HCT116 (cell line): ENCODE measurements at regions not wholly inside any gene's neighbourhood (a gene's known extent, or its start where the extent isn't known, plus 50 kb on each side); places are given as distances from the start of the nearest gene placed in this dataset.

Experiments used
- ATAC-seq: fragments of 200-7000 bp; cut with Tn5 transposase; 2 replicates; pipeline ENCODE4 v1.9.1; 2020; ENCODE audit warnings: mild to moderate bottlenecking, moderate library complexity
- BruUV-seq: library from RNA; stranded (reverse); fragments of 400-500 nt; replicated peaks from 2 replicates; lab custom pipeline; 2021; lab: Mats Ljungman, UMichigan
- CTCF ChIA-PET: fragments of 300-600 bp; sonication (Branson Sonifier 250); formaldehyde crosslinking; loops from one replicate; lab custom pipeline; 2021; ENCODE audit warnings: antibody characterized with exemption; lab: Charles Lee
- POLR2A ChIA-PET: fragments of 300-600, 350-600 bp; sonication (Branson Sonifier 250); formaldehyde crosslinking; loops from one replicate; lab custom pipeline; 2021; ENCODE audit warnings: antibody characterized with exemption; lab: Charles Lee
- RAD21 ChIA-PET, 2 experiments: fragments of 300-600 bp; sonication (Branson Sonifier 250); formaldehyde crosslinking; loops; one replicate each; lab custom pipeline; 2023; ENCODE audit warnings: low total read pairs in 2 of 2; ENCODE audit not compliant: uncharacterized antibody in 2 of 2, unreplicated experiment in 2 of 2, low non-redundant PET in 1 of 2; lab: Charles Lee
- DNase-seq: peaks from one replicate; pipeline ENCODE4 v3.0.0-alpha.2; 2010; ENCODE audit warnings: low read depth, low spot score
- H2AFZ ChIP-seq: fragments of 200-600 bp; shearing (Covaris generic), sonication (generic); 2 replicates; pipeline ENCODE4 v1.6.1; 2017; ENCODE audit warnings: low read depth, mixed run types, mixed read lengths, antibody characterized with exemption, low read length; ENCODE audit not compliant: poor library complexity, severe bottlenecking
- H3K27ac ChIP-seq: 2 replicates; pipeline ENCODE4 v1.5.1; 2012; ENCODE audit warnings: low read depth, low read length
- H3K27me3 ChIP-seq: fragments of 200-600 bp; sonication (generic); 2 replicates; pipeline ENCODE4 v1.6.1; 2016; ENCODE audit warnings: mixed run types, low read length, mixed read lengths; ENCODE audit not compliant: insufficient read depth
- H3K36me3 ChIP-seq, 2 experiments: fragments of 200-500 bp in 1 of 2; fragments of 200-600 bp in 1 of 2; sonication (Bioruptor generic) in 1 of 2; sonication (generic) in 1 of 2; 2 replicates each; pipeline versions ENCODE4 v1.5.1 to v1.6.1; 2014 to 2016; ENCODE audit warnings: low read length in 2 of 2, inconsistent platforms in 1 of 2, mixed read lengths in 1 of 2, mixed run types in 1 of 2; ENCODE audit not compliant: insufficient read depth in 2 of 2, control insufficient read depth in 1 of 2
- H3K4me1 ChIP-seq, 2 experiments: fragments of 200-600 bp in 1 of 2; sonication (generic) in 1 of 2; 2 replicates each; pipeline versions ENCODE4 v1.5.1 to v1.6.1; 2012 to 2017; ENCODE audit warnings: low read length in 2 of 2, inconsistent platforms in 1 of 2, mild to moderate bottlenecking in 1 of 2, mixed read lengths in 1 of 2, mixed run types in 1 of 2, moderate library complexity in 1 of 2; ENCODE audit not compliant: insufficient read depth in 2 of 2, control insufficient read depth in 1 of 2
- H3K4me2 ChIP-seq: fragments of 200-600 bp; sonication (generic); 2 replicates; pipeline ENCODE4 v1.6.1; 2017; ENCODE audit warnings: mixed run types, low read length, mixed read lengths
- H3K4me3 ChIP-seq, 2 experiments: fragments of 200-600 bp in 1 of 2; sonication (generic) in 1 of 2; replicated peaks in 1 of 2; 2 replicates each; pipeline ENCODE4 v1.5.1; 2011 to 2016; ENCODE audit warnings: low read length in 2 of 2, control low read depth in 1 of 2, low read depth in 1 of 2, mild to moderate bottlenecking in 1 of 2, mixed read lengths in 1 of 2, mixed run types in 1 of 2
- H3K79me2 ChIP-seq: fragments of 200-600 bp; sonication (generic); 2 replicates; pipeline ENCODE4 v1.6.1; 2017; ENCODE audit warnings: mild to moderate bottlenecking, mixed run types, low read length, moderate library complexity, mixed read lengths; ENCODE audit not compliant: insufficient read depth
- H3K9ac ChIP-seq: fragments of 200-600 bp; sonication (generic); 2 replicates; pipeline ENCODE4 v1.6.1; 2016; ENCODE audit warnings: low read length, mixed read lengths
- H3K9me2 ChIP-seq: fragments of 200-600 bp; sonication (generic), shearing (Covaris generic); 2 replicates; pipeline ENCODE4 v1.6.1; 2017; ENCODE audit warnings: mixed run types, mild to moderate bottlenecking, moderate library complexity; ENCODE audit not compliant: insufficient read depth
- H3K9me3 ChIP-seq, 2 experiments: fragments of 200-500 bp in 1 of 2; fragments of 200-600 bp in 1 of 2; sonication (Bioruptor generic) in 1 of 2; sonication (generic) in 1 of 2; 2 replicates each; pipeline ENCODE4 v1.6.1; 2014 to 2017; ENCODE audit warnings: low read length in 2 of 2, mixed read lengths in 2 of 2, inconsistent platforms in 1 of 2, low read depth in 1 of 2, mild to moderate bottlenecking in 1 of 2, mixed run types in 1 of 2, moderate library complexity in 1 of 2; ENCODE audit not compliant: control insufficient read depth in 1 of 2, insufficient read depth in 1 of 2
- H4K20me1 ChIP-seq: fragments of 200-600 bp; sonication (generic), shearing (Covaris generic); 2 replicates; pipeline ENCODE4 v1.6.1; 2017; ENCODE audit warnings: mixed run types, mild to moderate bottlenecking, moderate library complexity; ENCODE audit not compliant: insufficient read depth
- CBX3 ChIP-seq: IDR thresholded peaks from 2 replicates; pipeline ENCODE4 v1.6.1; 2012; ENCODE audit warnings: low read depth
- CEBPB ChIP-seq: IDR thresholded peaks from 2 replicates; pipeline ENCODE4 v1.6.1; 2012; ENCODE audit warnings: low read depth
- ELF1 ChIP-seq: IDR thresholded peaks from 2 replicates; pipeline ENCODE4 v1.6.1; 2012; ENCODE audit warnings: low read depth, borderline replicate concordance
- EZH2 ChIP-seq: fragments of 200-600 bp; sonication (generic); IDR thresholded peaks from 2 replicates; pipeline ENCODE4 v1.6.1; 2017; ENCODE audit warnings: antibody characterized with exemption, mixed run types
- FOSL1 ChIP-seq: IDR thresholded peaks from 2 replicates; pipeline ENCODE4 v1.6.1; 2012; ENCODE audit warnings: low read depth
- JUND ChIP-seq: IDR thresholded peaks from 2 replicates; pipeline ENCODE4 v1.6.1; 2012
- RAD21 ChIP-seq: IDR thresholded peaks from 2 replicates; pipeline ENCODE4 v1.6.1; 2012; ENCODE audit warnings: low read depth, mild to moderate bottlenecking
- SIN3A ChIP-seq: IDR thresholded peaks from 2 replicates; pipeline ENCODE4 v1.6.1; 2012; ENCODE audit warnings: low read depth
- SP1 ChIP-seq: IDR thresholded peaks from 2 replicates; pipeline ENCODE4 v1.6.1; 2012; ENCODE audit warnings: low read depth
- SRF ChIP-seq: IDR thresholded peaks from 2 replicates; pipeline ENCODE4 v1.6.1; 2012; ENCODE audit warnings: low read depth
- TCF7L2 ChIP-seq: IDR thresholded peaks from 2 replicates; pipeline ENCODE4 v1.7.0; 2011; ENCODE audit warnings: borderline replicate concordance, inconsistent platforms; ENCODE audit not compliant: insufficient read depth, insufficient read length; ENCODE audit errors: extremely low read depth
- YY1 ChIP-seq: IDR thresholded peaks from 2 replicates; pipeline ENCODE4 v1.6.1; 2011; ENCODE audit warnings: low read length, low read depth, moderate library complexity, mild to moderate bottlenecking; ENCODE audit not compliant: insufficient replicate concordance; ENCODE audit errors: extremely low read depth
- ZNF274 ChIP-seq: fragments of 200-500 bp; sonication (Bioruptor generic); IDR thresholded peaks from 2 replicates; pipeline ENCODE4 v1.6.1; 2014; ENCODE audit warnings: mild to moderate bottlenecking, low read depth, low read length, inconsistent platforms
- intact Hi-C: fragments of 100-400 bp; cut with micrococcal nuclease; formaldehyde crosslinking; loops from 2 replicates; pipeline ENCODE4 v1.10.0; 2022
- TF ChIP-seq, protein P1 (sequence below): IDR thresholded peaks from 2 replicates; pipeline ENCODE4 v1.6.1; 2011; ENCODE audit warnings: mild to moderate bottlenecking, low read length, moderate library complexity; ENCODE audit not compliant: insufficient replicate concordance; ENCODE audit errors: extremely low read depth
- TF ChIP-seq, protein P2 (sequence below): IDR thresholded peaks from 2 replicates; pipeline ENCODE4 v1.6.1; 2012; ENCODE audit warnings: low read depth
- TF ChIP-seq, protein P3 (sequence below), 3 experiments: fragments of 200-600 bp in 1 of 3; sonication (generic) in 1 of 3; IDR thresholded peaks in 2 of 3; conservative IDR thresholded peaks in 1 of 3; 2 replicates each; pipeline ENCODE4 v1.5.1; 2012 to 2017; ENCODE audit warnings: low read depth in 2 of 3, low read length in 2 of 3, antibody characterized with exemption in 1 of 3, borderline replicate concordance in 1 of 3, control low read depth in 1 of 3, mild to moderate bottlenecking in 1 of 3, mixed read lengths in 1 of 3, mixed run types in 1 of 3, moderate library complexity in 1 of 3; ENCODE audit not compliant: insufficient read depth in 1 of 3

- ChIA-PET RAD21 (no interaction called here), CTCF (no interaction called here), POLR2A (no interaction called here)
- H4K20me1 ChIP-seq = no peaks in the 10 kb centered on the region
- H2AFZ ChIP-seq = no peak overlapping the region
- peak overlapping the region; percentile 91; the same call in 1 of the 2 replicates for H3K27ac ChIP-seq
- H3K36me3 ChIP-seq = no peaks in the 10 kb centered on the region
- H3K9me3 ChIP-seq = no peaks in the 10 kb centered on the region
- no peaks in the 10 kb centered on the region for H3K79me2 ChIP-seq
- intact Hi-C loops = no loop called here
- H3K4me3 ChIP-seq = no peak overlapping the region
- H3K27me3 ChIP-seq = no peaks in the 10 kb centered on the region
- TF ChIP-seq, protein P1, sequence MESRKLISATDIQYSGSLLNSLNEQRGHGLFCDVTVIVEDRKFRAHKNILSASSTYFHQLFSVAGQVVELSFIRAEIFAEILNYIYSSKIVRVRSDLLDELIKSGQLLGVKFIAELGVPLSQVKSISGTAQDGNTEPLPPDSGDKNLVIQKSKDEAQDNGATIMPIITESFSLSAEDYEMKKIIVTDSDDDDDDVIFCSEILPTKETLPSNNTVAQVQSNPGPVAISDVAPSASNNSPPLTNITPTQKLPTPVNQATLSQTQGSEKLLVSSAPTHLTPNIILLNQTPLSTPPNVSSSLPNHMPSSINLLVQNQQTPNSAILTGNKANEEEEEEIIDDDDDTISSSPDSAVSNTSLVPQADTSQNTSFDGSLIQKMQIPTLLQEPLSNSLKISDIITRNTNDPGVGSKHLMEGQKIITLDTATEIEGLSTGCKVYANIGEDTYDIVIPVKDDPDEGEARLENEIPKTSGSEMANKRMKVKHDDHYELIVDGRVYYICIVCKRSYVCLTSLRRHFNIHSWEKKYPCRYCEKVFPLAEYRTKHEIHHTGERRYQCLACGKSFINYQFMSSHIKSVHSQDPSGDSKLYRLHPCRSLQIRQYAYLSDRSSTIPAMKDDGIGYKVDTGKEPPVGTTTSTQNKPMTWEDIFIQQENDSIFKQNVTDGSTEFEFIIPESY = no peak
- TF ChIP-seq SIN3A (no peak), CBX3 (no peak), SRF (no peak), JUND (no peak), ZNF274 (no peak), CEBPB (no peak), EZH2 (no peak), RAD21 (no peak), YY1 (no peak), ELF1 (no peak), TCF7L2 (no peak), FOSL1 (no peak), SP1 (no peak)
- TF ChIP-seq, protein P2, sequence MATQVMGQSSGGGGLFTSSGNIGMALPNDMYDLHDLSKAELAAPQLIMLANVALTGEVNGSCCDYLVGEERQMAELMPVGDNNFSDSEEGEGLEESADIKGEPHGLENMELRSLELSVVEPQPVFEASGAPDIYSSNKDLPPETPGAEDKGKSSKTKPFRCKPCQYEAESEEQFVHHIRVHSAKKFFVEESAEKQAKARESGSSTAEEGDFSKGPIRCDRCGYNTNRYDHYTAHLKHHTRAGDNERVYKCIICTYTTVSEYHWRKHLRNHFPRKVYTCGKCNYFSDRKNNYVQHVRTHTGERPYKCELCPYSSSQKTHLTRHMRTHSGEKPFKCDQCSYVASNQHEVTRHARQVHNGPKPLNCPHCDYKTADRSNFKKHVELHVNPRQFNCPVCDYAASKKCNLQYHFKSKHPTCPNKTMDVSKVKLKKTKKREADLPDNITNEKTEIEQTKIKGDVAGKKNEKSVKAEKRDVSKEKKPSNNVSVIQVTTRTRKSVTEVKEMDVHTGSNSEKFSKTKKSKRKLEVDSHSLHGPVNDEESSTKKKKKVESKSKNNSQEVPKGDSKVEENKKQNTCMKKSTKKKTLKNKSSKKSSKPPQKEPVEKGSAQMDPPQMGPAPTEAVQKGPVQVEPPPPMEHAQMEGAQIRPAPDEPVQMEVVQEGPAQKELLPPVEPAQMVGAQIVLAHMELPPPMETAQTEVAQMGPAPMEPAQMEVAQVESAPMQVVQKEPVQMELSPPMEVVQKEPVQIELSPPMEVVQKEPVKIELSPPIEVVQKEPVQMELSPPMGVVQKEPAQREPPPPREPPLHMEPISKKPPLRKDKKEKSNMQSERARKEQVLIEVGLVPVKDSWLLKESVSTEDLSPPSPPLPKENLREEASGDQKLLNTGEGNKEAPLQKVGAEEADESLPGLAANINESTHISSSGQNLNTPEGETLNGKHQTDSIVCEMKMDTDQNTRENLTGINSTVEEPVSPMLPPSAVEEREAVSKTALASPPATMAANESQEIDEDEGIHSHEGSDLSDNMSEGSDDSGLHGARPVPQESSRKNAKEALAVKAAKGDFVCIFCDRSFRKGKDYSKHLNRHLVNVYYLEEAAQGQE = no peak
- TF ChIP-seq, protein P3, sequence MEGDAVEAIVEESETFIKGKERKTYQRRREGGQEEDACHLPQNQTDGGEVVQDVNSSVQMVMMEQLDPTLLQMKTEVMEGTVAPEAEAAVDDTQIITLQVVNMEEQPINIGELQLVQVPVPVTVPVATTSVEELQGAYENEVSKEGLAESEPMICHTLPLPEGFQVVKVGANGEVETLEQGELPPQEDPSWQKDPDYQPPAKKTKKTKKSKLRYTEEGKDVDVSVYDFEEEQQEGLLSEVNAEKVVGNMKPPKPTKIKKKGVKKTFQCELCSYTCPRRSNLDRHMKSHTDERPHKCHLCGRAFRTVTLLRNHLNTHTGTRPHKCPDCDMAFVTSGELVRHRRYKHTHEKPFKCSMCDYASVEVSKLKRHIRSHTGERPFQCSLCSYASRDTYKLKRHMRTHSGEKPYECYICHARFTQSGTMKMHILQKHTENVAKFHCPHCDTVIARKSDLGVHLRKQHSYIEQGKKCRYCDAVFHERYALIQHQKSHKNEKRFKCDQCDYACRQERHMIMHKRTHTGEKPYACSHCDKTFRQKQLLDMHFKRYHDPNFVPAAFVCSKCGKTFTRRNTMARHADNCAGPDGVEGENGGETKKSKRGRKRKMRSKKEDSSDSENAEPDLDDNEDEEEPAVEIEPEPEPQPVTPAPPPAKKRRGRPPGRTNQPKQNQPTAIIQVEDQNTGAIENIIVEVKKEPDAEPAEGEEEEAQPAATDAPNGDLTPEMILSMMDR (IDR thresholded peaks at IDR 0.05 in 2 of 3, conservative IDR thresholded peaks at IDR 0.05 in 1 of 3; ENCODE audit: borderline replicate concordance in 1 of 3, insufficient read depth in 1 of 3, low read depth in 2 of 3, low read length in 2 of 3) = no peak
- TF ChIP-seq, all 23 proteins: peak for 0
- H3K9ac ChIP-seq = peak overlapping the region; percentile 9; the same call in 1 of the 2 replicates
- DNase-seq (no peak), ATAC-seq (no peak)
- H3K9me2 ChIP-seq = no peaks in the 10 kb centered on the region
- BruUV-seq = no TSS peak
- peak overlapping the region; percentile 64; the same call in 1 of the 2 replicates for H3K4me2 ChIP-seq
- peaks cover 80 to 94% of the 10 kb centered on the region in 2 experiments for H3K4me1 ChIP-seq
Observed at GRCh38 chr6:142011156-142011555, 121.6 kb upstream of the GJE1 start.
